GM21360 (cell line): ENCODE measurements at regions not wholly inside any gene's neighbourhood (a gene's known extent, or its start where the extent isn't known, plus 50 kb on each side); places are given as distances from the start of the nearest gene placed in this dataset.
"Not testable (repeated sequence)": the region's sequence is repeated elsewhere in the genome, so short reads cannot be mapped to it uniquely, and the experiment has no call there.

Source experiments
- ATAC-seq: cut with Tn5 transposase; IDR thresholded peaks from one replicate; pipeline ENCODE4 v1.9.1; 2021; ENCODE audit warnings: mild to moderate bottlenecking, moderate library complexity; ENCODE audit not compliant: unreplicated experiment

DNA sequence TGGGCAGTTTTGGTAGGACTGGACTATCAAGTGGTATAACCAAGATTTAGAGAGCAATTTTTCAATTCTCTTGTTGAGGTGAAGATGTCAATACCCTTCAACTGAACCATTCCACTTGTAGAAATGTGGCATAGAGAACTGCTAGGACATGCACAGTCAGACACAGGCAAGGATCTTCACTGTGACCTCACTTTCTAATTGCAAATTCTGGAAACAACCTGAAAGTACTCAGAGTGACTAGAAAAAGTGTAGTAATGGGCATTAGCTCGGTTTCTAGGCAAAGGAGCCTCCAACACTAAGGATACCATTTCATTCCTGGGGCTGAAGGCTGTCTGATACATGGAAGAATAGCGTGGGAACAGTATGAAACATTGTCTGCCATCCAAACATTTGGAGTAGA, 433.0 kb upstream of the RUNX1 start:
- no peak for ATAC-seq

DNA sequence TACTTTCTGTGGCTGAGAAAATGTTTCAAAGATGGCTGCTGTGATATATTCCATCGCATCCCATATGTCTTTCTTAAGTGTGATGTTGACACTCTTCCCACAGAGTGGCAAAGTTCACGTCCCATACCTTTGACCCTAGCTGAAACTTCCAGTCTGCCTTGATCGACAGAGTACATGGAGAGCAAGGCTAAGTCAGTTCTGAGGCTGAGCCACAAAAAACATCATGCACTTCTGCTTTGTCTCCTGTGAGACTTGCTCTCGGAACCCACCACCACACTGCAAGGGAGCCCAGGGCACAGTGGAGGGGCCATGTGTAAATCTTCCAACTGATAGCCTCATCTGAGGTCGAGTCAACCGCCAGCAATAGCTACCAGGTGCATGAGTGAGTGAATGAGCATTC, 431.9 kb upstream of the RUNX1 start:
- ATAC-seq, result no peak

DNA sequence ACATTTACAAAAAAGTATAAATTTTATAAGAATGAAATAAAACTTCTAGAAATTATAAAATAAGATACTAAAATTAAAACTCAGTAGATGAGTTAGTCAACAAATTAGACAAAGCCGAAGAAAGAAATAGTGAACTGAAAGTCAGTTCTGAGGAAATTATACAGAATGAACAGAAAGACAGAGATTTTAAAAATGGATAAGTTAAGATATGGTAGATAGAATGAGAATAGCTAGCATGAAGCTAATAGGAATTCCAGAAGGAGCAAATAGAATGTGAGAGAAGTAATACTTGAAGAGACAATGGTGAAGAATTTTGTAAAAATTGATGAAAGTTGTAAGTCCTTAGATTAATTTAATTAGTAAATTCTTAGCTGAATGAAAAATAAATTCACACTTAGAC, 430.4 kb upstream of the RUNX1 start:
- no peak for ATAC-seq

DNA sequence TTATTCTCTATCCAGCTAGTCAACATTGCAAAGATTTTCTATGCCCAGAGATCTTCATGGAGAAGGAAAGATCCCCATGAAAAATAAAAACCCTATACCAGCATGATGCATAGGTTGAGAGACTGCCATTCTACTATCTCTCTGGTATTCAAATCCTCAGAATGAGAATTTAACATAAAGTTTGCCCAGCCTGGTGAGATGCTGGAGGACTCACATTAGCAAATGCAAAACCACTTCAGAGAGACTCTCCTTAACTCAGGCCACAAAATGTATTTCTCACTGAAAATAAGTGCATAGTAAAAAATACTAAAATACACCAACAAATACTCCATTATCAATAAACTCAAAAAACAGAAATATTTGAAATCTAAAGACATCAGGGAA, 430.0 kb upstream of the RUNX1 start:
- ATAC-seq, result no peak

DNA sequence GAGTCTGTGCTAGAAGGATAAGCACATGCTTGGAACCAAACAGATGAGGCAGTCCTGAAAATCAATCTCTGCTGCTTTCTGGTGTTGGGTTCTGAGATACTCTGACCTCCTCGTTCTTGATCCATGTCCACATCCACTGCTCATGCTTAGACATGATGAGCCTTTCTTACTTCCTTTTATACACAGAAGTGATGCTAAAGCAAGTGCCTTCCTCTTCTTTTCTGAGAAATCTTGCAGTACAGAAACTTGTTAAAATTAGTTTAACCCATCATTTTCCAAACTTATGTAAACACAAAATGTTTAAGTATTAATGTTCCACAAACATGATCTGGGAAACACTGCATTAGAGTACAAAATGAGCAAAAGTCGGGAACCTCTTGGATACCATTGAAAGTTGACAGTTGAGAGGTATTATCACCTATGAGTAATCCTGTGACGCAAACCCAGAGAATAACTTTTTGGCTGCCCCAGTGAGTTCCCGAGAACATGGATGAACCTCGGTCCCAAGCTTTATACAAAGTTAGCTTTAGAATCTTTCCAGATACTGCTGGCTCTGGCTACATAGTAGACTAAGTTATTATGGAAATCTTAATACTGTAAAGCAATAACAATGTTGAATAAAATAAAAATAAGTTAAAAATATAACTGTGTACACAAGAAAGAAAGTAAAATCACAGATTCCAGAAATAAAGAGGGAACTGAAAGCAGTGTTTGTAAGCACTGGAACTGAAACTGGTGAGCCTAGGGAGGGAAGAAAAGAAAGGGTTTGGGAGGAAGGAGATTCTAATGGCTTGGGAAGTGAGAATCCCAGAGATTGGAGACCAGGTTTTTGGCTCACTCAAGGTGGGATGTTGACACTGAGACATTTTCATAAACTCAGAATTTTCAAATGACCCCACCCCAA, 429.3 kb upstream of the RUNX1 start:
- no peak for ATAC-seq

DNA sequence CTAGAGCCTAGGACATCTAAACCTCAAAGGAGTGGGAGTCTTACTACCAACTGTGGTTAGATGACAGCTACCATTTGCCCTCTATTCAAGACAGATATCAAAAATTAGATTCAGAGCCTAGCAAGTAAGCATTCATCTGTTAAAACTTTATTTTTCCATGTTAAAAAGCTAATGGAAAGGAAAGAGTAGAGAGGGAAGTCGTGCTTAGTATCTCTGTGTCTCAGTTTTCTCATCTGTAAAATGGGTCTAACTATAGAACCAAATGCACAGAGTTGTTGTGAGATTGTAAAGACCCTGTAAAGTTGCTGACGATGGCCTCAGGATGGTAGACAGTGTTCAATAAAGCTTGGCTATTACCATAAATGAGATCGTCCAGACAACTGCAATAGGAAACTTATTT, 428.5 kb upstream of the RUNX1 start:
- no peak for ATAC-seq

DNA sequence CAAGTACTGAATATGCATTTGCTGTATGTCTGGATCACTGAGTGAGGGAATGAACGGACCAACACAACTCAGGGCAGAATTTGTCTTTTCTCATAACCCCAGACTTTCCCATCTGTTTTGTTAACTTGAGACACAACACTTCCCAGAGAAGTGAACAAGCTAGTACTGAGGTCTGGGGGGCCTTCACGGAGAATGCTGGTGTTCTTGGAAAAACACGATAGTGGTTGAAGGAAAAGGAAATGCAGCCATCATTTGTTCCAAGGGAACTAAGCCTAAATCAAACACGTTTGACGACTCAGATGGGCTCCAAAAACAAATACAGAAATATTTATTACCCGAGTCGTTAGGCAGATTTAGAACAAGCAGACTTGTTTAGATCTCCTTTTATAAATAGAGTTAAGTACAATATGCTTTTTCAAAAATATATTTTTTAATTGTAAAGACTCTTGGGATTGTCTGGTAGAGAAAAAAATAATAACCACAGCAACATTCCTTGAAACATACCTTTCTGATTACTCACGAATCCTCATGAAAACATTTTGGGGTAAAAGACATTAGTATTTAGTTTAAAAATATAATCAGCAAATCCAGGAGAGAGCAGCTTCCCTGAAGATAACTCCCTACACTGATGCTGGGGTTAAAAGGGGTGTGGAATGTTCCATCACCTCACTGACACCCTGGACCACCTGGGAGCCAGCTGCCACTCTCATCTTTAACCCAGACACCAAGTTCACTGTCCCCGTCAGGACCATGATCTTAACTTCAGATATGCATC, 427.7 kb upstream of the RUNX1 start:
- ATAC-seq, result no peak

DNA sequence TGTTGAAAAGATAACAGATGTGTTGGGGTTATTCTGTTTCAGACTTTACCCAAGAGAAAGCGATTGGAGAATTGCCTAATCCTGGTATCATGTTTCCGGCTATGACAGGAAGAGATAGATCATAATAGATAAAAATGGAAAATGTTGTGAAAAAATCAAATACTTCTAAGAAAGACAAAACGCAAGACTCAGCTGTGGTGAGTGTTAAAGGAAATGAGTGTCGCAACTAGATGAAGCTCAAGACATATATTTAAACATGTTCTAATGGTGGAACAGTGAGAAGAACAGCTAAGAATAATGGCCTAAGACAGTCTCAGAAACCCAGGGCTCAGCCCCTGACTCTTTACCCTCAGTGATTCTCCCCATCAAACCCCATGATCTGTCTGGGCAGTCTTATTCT, 426.7 kb upstream of the RUNX1 start:
- ATAC-seq, result no peak

DNA sequence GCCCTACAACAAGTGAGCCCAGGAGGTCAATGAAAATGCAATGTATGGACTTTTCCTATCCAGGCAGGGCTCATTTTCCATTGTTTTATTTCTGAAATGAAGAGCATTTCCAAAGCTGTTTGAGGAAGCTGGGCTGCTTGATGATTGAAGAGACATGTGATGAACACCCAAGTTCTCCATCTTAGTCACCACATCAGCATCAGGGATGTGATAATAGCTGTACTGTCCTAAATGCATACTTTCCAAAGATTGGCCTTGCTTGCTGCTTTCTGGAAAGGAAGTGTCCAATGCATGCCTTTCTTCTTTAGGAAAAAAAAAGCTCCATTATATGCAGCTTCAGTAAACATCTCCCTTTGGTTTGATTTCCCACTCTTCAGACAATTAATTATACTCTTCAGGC, 425.9 kb upstream of the RUNX1 start:
- ATAC-seq, result no peak

DNA sequence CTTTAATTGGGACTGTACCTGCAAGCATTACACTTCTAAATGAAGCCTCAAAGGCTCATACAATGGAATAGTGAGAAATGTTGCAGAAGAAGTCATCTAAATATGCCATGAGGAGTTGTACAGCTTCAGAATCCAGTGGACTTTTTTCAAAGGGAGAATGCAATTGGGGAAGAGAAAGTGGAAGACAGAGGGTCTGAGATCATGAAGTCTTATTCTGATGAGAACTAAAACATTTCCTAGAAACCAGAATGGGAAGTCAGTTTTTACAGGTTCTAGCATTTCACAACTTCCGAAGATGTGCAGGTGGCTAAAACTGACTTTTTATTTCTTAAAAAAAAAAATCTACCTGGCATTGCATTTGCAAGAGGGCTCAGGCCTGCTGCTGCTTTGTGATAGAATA, 424.4 kb upstream of the RUNX1 start:
- ATAC-seq, result no peak

DNA sequence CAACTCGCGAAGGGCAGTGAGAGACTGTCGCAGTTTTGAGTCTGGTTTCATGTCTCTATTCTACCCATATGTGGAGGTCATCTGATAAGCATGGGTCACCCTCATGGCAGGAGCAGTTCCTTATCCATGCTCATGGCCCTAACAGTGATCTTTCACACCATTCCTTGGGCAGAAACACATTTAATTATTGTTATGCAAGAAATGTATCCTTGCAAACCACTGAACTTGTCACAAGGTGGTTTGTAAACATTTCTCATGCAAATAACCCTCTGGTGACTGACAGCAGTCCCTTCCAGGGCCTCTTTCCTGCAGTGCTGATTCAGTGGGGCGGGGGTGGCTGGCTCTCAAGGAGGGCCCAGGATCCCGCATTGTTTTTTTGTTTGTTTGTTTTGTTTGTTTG, 421.4 kb upstream of the RUNX1 start:
- ATAC-seq, result no peak

DNA sequence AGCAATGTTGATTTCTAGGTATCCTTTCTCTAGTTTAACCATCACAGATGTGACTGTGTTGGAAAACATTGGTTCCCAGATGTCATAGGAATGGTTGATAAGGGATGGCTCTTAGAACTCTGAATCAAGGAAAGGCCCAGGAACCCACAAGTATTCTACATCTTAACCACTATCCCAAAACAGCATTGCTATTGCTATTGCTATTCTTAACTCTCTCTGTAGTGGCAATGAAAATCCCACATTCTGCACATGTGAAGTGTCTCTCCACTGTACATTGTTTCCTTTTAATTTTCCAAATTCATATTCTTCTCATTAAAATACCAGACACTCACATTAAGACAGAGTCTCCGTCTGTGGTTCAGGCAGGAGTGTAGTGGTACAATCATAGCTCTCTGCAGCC, 420.4 kb upstream of the RUNX1 start:
- no peak for ATAC-seq

DNA sequence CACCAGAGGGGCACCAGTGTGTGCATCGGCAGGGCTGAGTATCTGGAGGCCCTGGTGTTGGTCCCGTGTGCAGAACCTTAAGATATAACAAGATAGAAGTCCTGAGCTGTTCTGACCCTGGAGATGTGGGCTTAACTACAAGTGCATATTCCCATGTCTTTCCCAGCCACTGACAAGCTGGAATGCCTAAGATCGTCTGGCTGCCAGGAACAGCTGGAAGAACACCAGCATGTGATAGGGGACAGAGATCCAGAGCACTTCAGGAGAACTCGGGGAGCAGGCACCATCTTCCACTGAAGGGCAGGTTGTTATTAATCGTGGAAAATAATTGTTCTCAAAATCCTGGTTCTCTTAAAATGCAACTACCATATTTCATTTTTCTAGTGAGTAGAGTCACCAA, 419.9 kb upstream of the RUNX1 start:
- no peak for ATAC-seq

DNA sequence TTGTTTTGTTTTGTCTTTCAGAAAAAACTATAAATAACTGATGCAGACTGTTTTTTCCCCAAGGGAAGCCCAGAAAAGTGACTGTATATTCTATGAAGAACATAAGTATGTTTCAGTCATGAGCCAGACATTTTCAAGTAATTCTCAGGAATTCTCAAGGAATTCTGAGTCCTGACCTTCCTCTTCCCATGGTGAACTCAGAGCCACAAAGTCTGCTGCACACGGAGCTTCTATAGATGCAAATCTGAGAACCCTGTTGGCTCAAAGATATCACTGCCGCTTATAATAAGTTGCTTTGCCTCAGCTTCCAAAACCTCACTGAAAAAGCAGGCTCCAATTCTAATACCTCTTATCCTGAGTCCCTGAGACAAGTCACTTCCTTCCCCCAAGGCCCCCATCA, 418.5 kb upstream of the RUNX1 start:
- no peak for ATAC-seq

DNA sequence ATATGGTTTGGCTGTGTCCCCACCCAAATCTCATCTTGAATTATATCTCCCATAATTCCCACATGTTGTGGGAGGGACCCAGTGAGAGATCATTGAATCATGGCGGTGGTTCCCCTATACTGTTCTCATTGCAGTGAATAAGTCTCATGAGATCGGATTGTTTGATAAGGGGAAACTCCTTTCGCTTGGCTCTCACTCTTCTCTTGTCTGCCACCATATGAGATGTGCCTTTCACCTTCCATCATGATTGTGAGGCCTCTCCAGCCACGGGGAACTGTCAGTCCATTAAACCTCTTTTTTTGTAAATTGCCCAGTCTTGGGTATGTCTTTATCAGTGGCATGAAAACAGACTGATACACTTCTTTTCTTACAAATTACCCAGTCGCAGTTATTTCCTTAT, 417.6 kb upstream of the RUNX1 start:
- not testable (repeated sequence) for ATAC-seq

DNA sequence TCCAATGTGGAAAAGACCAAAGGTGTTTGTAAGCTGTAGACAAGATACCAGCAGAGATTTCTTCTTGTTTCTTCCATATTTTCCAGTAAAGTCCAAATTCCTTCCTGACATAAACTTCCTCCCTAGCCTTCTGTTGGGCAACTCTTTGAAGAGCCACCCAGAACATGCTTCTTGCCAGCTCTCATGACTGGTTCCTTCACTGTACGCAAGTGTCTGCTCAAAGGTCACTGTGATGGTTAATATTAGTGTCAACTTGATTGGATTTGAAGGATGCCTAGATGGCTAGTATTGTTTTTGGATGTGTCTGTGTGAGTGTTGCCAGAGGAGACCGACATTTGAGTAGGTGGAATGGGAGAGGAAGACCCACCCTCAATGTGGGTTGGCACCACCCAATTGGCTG, 416.6 kb upstream of the RUNX1 start:
- no peak for ATAC-seq

DNA sequence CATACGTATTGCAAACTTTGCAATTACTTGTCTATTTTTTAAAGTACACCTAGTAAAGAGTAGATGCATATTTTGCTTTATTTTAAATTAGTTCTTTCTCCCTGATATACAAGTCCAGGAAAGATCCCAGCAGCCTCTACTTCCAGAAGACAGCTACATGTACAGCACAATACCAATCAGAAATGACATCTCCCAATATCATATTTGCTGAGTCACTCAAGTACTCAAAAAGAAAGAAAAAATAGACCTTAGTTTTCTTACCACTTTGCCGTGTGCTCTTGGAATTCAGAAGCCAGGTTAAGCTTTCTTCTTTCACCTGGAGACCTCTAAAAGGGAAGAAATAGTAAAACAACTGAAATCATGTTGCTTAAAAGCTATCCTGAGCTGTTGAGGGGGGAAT, 412.6 kb upstream of the RUNX1 start:
- no peak for ATAC-seq

DNA sequence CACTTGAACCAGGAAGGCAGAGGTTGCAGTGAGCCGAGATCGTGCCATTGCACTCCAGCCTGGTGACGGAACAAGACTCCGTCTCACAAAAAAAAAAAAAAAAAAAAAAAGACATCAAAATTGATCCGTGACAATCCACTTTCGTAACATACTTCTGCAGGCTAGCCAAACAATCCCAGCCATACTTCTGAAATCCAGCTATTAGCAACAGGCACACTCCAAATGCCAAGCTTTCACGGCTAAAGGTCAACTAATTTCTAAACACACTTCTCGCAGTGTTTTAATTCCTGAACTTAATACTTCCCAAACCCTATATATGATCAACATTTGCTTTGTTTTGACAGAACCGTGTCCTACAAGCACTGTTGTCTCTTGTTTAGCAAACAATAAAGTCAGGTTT, 411.3 kb upstream of the RUNX1 start:
- ATAC-seq, result no peak

DNA sequence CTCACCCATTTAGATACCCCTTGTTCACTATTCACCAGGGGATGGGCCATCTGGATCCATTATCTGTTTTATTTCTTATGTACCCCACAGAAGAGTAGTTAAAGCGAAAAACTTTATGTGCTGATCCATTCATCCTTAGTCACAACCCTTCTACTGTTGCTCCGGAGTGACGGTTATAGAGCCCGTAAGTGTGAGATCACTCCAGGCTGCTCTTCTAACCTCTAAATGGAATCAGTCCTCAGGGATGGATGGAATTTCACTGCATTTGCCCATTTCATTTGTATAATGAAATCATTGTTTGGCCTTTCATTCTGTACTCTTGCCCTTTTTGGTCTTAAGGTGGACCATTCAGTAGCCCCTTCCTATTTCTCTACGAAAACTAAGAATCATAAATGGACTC, 409.3 kb upstream of the RUNX1 start:
- ATAC-seq, result no peak

DNA sequence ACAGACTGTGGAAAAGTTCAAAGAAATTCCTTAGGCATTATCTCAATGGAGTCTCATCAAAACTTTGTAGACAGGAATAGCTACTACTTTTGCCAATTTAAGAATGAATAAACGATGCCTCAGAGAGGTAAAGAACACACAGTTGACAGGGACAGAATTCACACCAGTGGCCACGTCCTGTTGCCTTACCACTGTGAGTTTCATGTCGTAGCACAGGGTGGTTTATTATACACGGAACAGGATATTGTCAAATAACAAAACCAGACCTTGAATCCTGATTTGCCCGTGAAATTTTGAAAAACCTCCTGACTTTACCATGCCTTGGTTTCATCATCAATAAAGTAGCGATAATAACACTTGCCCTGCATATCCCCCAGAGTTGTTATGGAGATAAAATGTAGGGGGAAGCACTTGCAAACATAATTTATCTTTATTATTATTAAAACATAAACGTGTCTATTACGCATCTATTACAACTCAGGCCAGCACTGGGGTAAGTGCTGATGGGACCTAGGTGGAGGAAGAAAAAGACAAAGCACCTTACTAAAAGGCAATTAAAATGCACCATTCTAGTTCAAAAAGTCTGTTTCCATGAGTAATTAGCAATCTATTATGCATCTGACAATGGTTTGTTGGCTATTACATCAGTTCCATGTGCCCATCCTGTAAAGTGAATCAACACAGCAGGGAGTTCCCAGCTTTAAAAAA, 408.1 kb upstream of the RUNX1 start:
- ATAC-seq, result no peak

DNA sequence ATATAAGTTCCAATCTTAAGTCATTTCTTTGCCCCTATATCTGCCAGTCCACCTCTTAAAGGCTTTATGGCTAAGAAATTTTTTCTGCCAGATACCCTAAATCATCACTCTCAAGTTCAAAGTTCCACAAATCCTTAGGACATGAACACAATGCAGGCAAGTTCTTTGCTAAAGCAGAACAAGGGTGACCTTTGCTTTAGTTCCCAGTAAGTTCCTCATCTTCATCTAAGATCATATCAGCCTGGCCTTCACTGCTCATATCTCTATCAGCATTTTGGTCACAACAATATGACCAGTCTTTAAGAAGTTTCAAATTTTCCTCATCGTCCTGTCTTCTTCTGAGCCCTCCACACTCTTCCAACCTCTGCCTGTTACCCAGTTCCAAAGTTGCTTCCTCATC, 402.2 kb upstream of the RUNX1 start:
- ATAC-seq, result no peak

DNA sequence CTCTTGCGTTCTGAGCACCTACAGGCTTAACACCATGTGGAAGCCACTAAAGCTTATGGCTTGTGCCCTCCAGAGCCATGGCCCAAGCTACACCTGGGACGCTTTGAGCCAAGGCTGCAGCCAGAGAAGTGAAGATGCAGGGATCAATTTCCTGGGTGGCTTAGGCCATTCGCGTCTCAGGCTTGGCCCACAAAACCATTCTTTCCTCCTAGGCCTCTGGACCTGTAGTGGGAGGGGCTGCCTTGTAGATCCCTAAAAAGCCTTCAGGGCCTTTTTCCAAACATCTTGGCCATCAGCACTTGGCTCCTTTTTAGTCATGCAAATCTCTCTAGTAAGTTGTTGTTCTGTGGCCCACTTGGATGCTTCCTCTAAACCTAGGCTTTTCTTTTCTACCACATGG, 401.7 kb upstream of the RUNX1 start:
- no peak for ATAC-seq
